NCI-H1436 (cell line): ENCODE measurements at regions not wholly inside any gene's neighbourhood (a gene's known extent, or its start where the extent isn't known, plus 50 kb on each side); places are given as distances from the start of the nearest gene placed in this dataset.

ENCODE experiments used
- DNase-seq: peaks from one replicate; lab custom pipeline; 2025; lab: John Stamatoyannopoulos, UW

GRCh38 chrX:151796576-151796975, 62.0 kb downstream of the CNGA2 start:
- DNase-seq: no peak

GRCh38 chrX:151801980-151802379, 67.4 kb downstream of the CNGA2 start:
- no peak for DNase-seq

DNA sequence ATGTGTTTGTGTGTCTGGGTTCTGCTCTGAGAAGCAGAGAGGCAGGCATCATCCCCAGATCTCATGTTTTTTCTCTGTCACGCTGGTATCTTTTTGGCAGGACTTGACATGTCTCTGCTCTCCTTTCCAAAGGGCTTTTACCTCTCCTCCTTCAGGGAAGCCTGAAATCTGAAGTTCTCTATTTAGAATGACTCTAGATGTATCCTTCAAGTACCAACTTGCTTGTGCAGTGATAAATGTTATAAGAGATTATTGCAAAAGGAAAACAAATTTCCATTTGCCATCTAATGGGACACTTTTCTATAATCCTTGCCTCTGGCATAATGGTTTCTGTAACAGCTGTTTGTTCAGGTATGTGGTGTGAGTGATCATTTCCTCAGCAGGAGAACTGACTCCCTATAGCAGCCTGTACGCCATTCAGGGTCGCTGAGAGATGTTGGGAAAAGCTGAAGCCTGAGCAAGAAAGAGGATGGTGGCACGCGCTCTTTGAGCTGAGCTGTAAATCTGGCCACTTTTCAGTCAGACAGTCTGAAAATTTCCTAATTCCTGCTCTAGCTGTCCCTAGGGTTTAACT, 72.5 kb downstream of the CNGA2 start:
- DNase-seq: no peak

GRCh38 chrX:151812661-151813060, 78.1 kb downstream of the CNGA2 start:
- no peak for DNase-seq

- DNase-seq: no peak
Observed at GRCh38 chrX:151814767-151815166, 80.2 kb downstream of the CNGA2 start.

GRCh38 chrX:151815398-151815797, 80.9 kb downstream of the CNGA2 start:
- no peak for DNase-seq

- DNase-seq: no peak
Observed at GRCh38 chrX:151816934-151817333, 82.4 kb downstream of the CNGA2 start.

DNA sequence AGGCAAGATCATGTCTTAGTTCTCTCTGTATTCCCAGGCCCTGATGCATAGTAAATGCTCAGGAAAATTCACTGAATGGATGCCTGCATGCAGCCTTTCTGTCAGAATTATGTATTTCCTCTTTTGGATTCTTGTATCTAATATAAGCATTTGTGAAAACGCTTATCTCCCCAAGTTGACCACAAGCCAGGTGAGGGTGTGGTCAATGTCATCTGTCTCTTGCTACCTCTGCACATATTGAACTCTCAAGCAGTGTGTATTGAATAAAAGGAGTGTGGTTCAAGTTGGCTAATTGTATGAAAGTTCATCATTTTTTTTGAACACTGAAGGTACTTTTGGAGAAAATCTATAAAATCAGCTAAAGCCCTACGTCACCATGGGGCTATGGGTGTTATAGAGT, 84.3 kb downstream of the CNGA2 start:
- no peak for DNase-seq

GRCh38 chrX:151821226-151821625, 86.7 kb downstream of the CNGA2 start:
- DNase-seq: no peak

DNA sequence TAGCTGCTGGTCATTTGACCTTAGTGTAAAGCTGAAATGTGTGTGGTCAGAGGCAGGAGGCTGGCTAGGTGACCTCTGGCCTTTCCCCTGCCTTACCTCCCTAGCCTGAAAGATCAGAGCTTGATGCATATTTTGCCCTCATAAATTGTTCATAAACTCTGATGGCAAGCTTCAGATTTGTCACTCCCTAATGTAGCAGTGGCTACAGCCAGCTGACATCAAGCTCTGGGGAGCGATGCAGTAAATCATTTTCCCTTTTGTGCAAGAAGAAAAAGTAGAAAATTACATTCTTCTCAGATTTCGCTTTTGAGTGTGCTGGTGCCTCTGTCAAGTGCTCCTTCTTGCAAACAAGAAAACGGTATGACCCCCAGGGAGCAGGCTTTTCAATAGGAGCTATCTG, 87.7 kb upstream of the MAGEA4 start:
- peak; percentile 60 for DNase-seq

- no peak for DNase-seq
Observed at GRCh38 chrX:151825925-151826485, 86.7 kb upstream of the MAGEA4 start.

GRCh38 chrX:151828439-151829080, 84.1 kb upstream of the MAGEA4 start:
- DNase-seq: no peak

DNA sequence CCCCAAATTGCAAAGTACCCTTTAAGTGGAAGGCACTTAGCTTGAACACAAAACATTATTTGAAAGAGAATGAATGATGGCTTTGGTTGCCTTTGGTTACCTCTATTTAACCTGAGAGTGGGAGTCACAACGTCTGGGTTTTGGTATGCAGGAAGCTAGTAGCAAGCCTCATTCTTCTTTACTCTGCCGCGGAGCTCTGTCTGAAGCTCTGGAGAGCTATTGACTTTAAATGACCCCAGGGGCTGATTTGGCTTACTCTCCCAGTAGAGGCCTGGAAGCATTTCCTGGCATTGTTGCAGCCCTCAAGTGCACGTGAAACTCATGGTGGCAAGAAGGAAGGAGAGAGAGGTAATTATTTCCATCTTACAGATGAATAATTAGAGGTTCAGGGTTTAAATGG, 81.8 kb upstream of the MAGEA4 start:
- DNase-seq: no peak

DNA sequence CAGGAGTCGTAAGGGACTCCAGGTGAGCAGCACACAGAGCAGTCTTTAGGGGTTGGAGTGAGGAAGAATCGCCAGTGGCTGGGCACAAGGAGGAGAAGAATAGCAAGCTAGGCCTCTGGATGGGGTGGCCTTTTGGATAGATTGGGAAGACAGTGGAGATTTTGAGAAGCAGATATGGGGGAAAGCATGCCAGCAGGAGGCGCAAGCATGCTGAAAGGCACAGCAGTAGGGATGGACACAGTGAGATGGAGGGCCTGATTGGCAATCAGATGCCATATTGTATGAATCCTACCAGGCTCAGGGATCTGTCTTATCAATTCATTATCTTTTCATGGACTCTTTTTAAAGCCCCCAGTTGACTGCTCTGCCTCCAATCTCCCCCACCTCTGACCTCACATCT, 60.4 kb upstream of the MAGEA4 start:
- no peak for DNase-seq

DNA sequence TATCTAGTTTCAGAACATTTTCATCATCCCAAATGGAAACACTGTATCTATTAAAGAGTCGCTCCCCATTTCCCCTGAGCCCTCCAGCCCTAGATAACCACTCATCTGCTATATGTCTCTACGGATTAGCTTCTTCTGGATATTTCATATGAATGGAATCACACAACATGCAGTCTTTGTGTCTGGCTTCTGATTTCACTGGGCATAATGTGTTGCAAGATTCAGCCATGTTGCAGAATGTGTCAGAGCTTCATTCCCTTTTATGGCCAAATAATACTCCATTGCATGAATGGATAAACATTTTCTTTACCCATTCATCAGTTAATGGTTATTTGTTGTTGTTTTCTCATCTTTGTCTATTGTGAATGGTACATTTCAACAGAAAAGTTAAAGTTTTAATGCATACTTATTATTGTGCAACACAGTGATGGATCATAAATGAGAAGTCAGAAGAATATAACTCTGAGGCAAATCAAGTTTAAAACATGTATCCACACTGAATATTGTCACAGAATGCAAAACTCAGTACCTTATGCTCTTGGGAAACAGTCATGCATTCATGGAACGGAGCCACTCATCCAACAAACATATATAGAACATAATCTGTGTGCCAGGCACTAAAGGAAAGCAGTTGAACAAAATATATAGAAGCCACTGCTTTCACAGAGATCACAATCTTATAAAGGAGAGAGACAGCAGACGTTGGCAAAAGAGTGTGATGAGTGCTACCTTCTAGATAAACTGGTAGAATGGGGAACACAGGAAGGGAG, 57.8 kb upstream of the MAGEA4 start:
- DNase-seq: no peak

- no peak for DNase-seq
Observed at GRCh38 chrX:151859481-151859880, 53.2 kb upstream of the MAGEA4 start.

- no peak for DNase-seq
Observed at GRCh38 chrX:151860827-151861226, 51.9 kb upstream of the MAGEA4 start.
